SK-N-SH (cell line): ENCODE measurements at regions not wholly inside any gene's neighbourhood (a gene's known extent, or its start where the extent isn't known, plus 50 kb on each side); places are given as distances from the start of the nearest gene placed in this dataset.

Experiments
- CTCF ChIA-PET: fragments of 300-600, 350-600 bp; formaldehyde crosslinking; extraction: SDS; loops from one replicate; lab custom pipeline; 2021; lab: Yijun Ruan, JAX
- POLR2A ChIA-PET: fragments of 350-600 bp; sonication (Branson Sonifier 250); formaldehyde crosslinking; extraction: SDS; loops from one replicate; lab custom pipeline; 2020; ENCODE audit warnings: antibody characterized with exemption, inconsistent platforms; lab: Yijun Ruan, JAX
- DNase-seq: peaks from one replicate; pipeline ENCODE4 v3.0.0; 2012
- H2AFZ ChIP-seq: fragments of 200-600 bp; sonication (generic); 2 replicates; pipeline ENCODE4 v1.8.1; 2016; ENCODE audit warnings: antibody characterized with exemption, mild to moderate bottlenecking, low read depth
- H3F3A ChIP-seq: fragments of 200-600 bp; sonication (generic); replicated peaks from 2 replicates; pipeline ENCODE3; 2016; ENCODE audit warnings: antibody characterized with exemption, mild to moderate bottlenecking; ENCODE audit not compliant: insufficient read depth
- H3K27ac ChIP-seq, 2 experiments: fragments of 200-500 bp in 1 of 2; fragments of 200-600 bp in 1 of 2; sonication (Bioruptor generic) in 1 of 2; sonication (generic), shearing (Covaris generic) in 1 of 2; 2 replicates each; pipeline versions ENCODE4 v1.5.1 to v1.6.1; 2014 to 2016; ENCODE audit warnings: low read depth in 2 of 2, inconsistent platforms in 1 of 2, low read length in 1 of 2, mild to moderate bottlenecking in 1 of 2, mixed read lengths in 1 of 2
- H3K27me3 ChIP-seq: fragments of 200-600 bp; sonication (generic), shearing (Covaris generic); 2 replicates; pipeline ENCODE4 v1.6.1; 2016; ENCODE audit warnings: mixed run types; ENCODE audit not compliant: insufficient read depth
- H3K36me3 ChIP-seq, 2 experiments: fragments of 200-500 bp in 1 of 2; fragments of 200-600 bp in 1 of 2; sonication (Bioruptor generic) in 1 of 2; sonication (generic) in 1 of 2; replicated peaks in 1 of 2; 2 replicates each; pipeline versions ENCODE3 to v1.5.1; 2014 to 2016; ENCODE audit warnings: low read length in 1 of 2, mild to moderate bottlenecking in 1 of 2; ENCODE audit not compliant: insufficient read depth in 2 of 2, control insufficient read depth in 1 of 2
- H3K4me1 ChIP-seq, 2 experiments: fragments of 200-500 bp in 1 of 2; fragments of 200-600 bp in 1 of 2; sonication (Bioruptor generic) in 1 of 2; sonication (generic), shearing (Covaris generic) in 1 of 2; 2 replicates each; pipeline versions ENCODE4 v1.5.1 to v1.6.1; 2014 to 2016; ENCODE audit warnings: low read depth in 1 of 2, low read length in 1 of 2, mixed run types in 1 of 2; ENCODE audit not compliant: insufficient read depth in 2 of 2, control insufficient read depth in 1 of 2
- H3K4me2 ChIP-seq: fragments of 200-600 bp; sonication (generic), shearing (Covaris generic); 2 replicates; pipeline ENCODE4 v1.6.1; 2017; ENCODE audit warnings: mixed run types
- H3K4me3 ChIP-seq, 2 experiments: fragments of 200-500 bp in 1 of 2; fragments of 200-600 bp in 1 of 2; sonication (Bioruptor generic) in 1 of 2; sonication (generic), shearing (Covaris generic) in 1 of 2; 2 replicates each; pipeline versions ENCODE4 v1.5.1 to v1.8.1; 2014 to 2016; ENCODE audit warnings: low read depth in 2 of 2, inconsistent platforms in 1 of 2, low read length in 1 of 2, mild to moderate bottlenecking in 1 of 2, mixed read lengths in 1 of 2, moderate library complexity in 1 of 2
- H3K79me2 ChIP-seq: fragments of 200-600 bp; sonication (generic); 2 replicates; pipeline ENCODE4 v1.8.1; 2017; ENCODE audit warnings: mild to moderate bottlenecking; ENCODE audit not compliant: insufficient read depth
- H3K9ac ChIP-seq: fragments of 200-600 bp; sonication (generic); 2 replicates; pipeline ENCODE4 v1.6.1; 2017; ENCODE audit warnings: mixed run types
- H3K9me2 ChIP-seq: fragments of 200-600 bp; sonication (generic); 2 replicates; pipeline ENCODE4 v1.6.1; 2017; ENCODE audit warnings: mixed run types
- H3K9me3 ChIP-seq: fragments of 200-600 bp; sonication (generic); 2 replicates; pipeline ENCODE4 v1.6.1; 2017; ENCODE audit warnings: mixed run types, mild to moderate bottlenecking, moderate library complexity
- H4K20me1 ChIP-seq: fragments of 200-600 bp; sonication (generic); 2 replicates; pipeline ENCODE4 v1.6.1; 2017; ENCODE audit warnings: mild to moderate bottlenecking, mixed run types; ENCODE audit not compliant: insufficient read depth
- CHD2 ChIP-seq: fragments of 150-350 bp; IDR thresholded peaks from 2 replicates; pipeline ENCODE4 v1.6.1; 2018; ENCODE audit warnings: low read length; ENCODE audit not compliant: partially characterized antibody
- EZH2phosphoT487 ChIP-seq: fragments of 200-600 bp; sonication (generic); IDR thresholded peaks from 2 replicates; pipeline ENCODE4 v1.6.1; 2017; ENCODE audit warnings: low read depth, mixed run types, mild to moderate bottlenecking, antibody characterized with exemption, moderate library complexity, borderline replicate concordance
- FOSL2 ChIP-seq: IDR thresholded peaks from 2 replicates; pipeline ENCODE4 v1.4.0; 2012; ENCODE audit warnings: low read depth, mild to moderate bottlenecking, moderate library complexity, borderline replicate concordance
- FOXM1 ChIP-seq: IDR thresholded peaks from 2 replicates; pipeline ENCODE4 v1.4.0; 2012; ENCODE audit warnings: low read depth, mild to moderate bottlenecking
- JUND ChIP-seq: IDR thresholded peaks from 2 replicates; pipeline ENCODE4 v1.4.0; 2012
- PBX3 ChIP-seq: IDR thresholded peaks from 2 replicates; pipeline ENCODE4; 2012
- RCOR1 ChIP-seq: fragments of 150-350 bp; IDR thresholded peaks from 2 replicates; pipeline ENCODE4 v1.6.1; 2017; ENCODE audit warnings: antibody characterized with exemption, low read length
- USF1 ChIP-seq: IDR thresholded peaks from 2 replicates; pipeline ENCODE4 v1.4.0; 2012; ENCODE audit warnings: low read depth, borderline replicate concordance
- ZBTB33 ChIP-seq: IDR thresholded peaks from 2 replicates; pipeline ENCODE4 v1.4.0; 2012; ENCODE audit warnings: low read depth, borderline replicate concordance
- WGBS: methylation state at CpG from one replicate; pipeline ENCODE4 v1.1.6; 2017; ENCODE audit warnings: low lambda C conversion rate; 5-methylcytosine and 5-hydroxymethylcytosine counted together

- Histone ChIP-seq H3K79me2 (no peaks in the 10 kb centered on the region), H3K27ac (no peak overlapping the region), H3K9ac (no peak overlapping the region), H2AFZ (no peak overlapping the region), H3K9me3 (no peaks in the 10 kb centered on the region), H3K36me3 (no peaks in the 10 kb centered on the region), H3K9me2 (no peaks in the 10 kb centered on the region), H3K4me2 (no peak overlapping the region), H3K4me1 (no peaks in the 10 kb centered on the region), H3K27me3 (no peaks in the 10 kb centered on the region), H3F3A (no peaks in the 10 kb centered on the region), H3K4me3 (no peak overlapping the region), H4K20me1 (no peaks in the 10 kb centered on the region)
- ChIA-PET POLR2A (no interaction called here), CTCF (no interaction called here)
- DNase-seq = no peak
- WGBS = 32% methylated on average over 1 of the region's 1 CpG
- TF ChIP-seq EZH2phosphoT487 (no peak), ZBTB33 (no peak)
Measured at GRCh38 chr4:85218756-85219155, 252.3 kb upstream of the WDFY3 start.

- Histone ChIP-seq H3K79me2 (no peaks in the 10 kb centered on the region), H3K9ac (no peak overlapping the region), H3K27me3 (no peaks in the 10 kb centered on the region), H3K9me2 (no peaks in the 10 kb centered on the region), H3K4me2 (no peak overlapping the region), H3K27ac (no peak overlapping the region), H3F3A (no peaks in the 10 kb centered on the region), H2AFZ (no peak overlapping the region), H3K4me3 (no peak overlapping the region), H3K4me1 (no peaks in the 10 kb centered on the region), H3K36me3 (no peaks in the 10 kb centered on the region), H4K20me1 (no peaks in the 10 kb centered on the region)
- DNase-seq = no peak
- ChIA-PET CTCF (no interaction called here), POLR2A (no interaction called here)
- WGBS = 5% methylated on average over 2 of the region's 2 CpGs
- TF ChIP-seq PBX3 (no peak), JUND (no peak), USF1 (no peak), RCOR1 (no peak), CHD2 (no peak), FOXM1 (no peak), ZBTB33 (no peak), FOSL2 (no peak)
- TF ChIP-seq, all 33 proteins: peak for 0
- no peaks in the 10 kb centered on the region for H3K9me3 ChIP-seq
Measured at GRCh38 chr4:85221606-85222005, 253.3 kb upstream of the ARHGAP24 start.
